ENCODE measurements at regions not wholly inside any gene's neighbourhood (a gene's known extent, or its start where the extent isn't known, plus 50 kb on each side); places are given as distances from the start of the nearest gene placed in this dataset.

DNA sequence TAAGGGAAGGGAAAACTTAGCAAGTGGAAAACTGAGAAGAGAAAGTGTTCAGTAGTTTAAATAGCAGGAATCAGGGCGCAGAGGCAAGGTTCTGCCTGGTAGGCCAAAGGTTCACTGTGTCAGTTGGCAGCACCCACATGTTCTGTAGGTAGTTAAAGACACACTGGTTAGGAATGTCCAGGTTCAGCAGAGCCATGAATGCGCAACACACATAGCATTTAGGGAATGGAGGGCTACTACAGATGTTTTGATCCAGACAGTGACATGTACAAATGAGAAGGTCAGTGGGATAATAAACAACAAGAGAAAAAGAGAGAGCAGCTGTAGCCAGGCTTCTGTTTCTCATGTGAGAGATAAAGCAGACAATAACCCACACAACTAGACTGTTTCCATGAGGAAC lies 56.2 kb upstream of the ARHGAP42 start:
- TF ChIP-seq, protein P1, sequence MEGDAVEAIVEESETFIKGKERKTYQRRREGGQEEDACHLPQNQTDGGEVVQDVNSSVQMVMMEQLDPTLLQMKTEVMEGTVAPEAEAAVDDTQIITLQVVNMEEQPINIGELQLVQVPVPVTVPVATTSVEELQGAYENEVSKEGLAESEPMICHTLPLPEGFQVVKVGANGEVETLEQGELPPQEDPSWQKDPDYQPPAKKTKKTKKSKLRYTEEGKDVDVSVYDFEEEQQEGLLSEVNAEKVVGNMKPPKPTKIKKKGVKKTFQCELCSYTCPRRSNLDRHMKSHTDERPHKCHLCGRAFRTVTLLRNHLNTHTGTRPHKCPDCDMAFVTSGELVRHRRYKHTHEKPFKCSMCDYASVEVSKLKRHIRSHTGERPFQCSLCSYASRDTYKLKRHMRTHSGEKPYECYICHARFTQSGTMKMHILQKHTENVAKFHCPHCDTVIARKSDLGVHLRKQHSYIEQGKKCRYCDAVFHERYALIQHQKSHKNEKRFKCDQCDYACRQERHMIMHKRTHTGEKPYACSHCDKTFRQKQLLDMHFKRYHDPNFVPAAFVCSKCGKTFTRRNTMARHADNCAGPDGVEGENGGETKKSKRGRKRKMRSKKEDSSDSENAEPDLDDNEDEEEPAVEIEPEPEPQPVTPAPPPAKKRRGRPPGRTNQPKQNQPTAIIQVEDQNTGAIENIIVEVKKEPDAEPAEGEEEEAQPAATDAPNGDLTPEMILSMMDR (IDR thresholded peaks at IDR 0.05; ENCODE audit: extremely low read depth, insufficient read depth, missing control alignments): no peak
- in situ Hi-C loops (cut with MboI; ENCODE audit: low pct_unique_long_range_greater_than_20kb, low sequenced_read_pairs, unreplicated experiment): no loop called here
- DNase-seq (ENCODE audit: low spot score): no peak

DNA sequence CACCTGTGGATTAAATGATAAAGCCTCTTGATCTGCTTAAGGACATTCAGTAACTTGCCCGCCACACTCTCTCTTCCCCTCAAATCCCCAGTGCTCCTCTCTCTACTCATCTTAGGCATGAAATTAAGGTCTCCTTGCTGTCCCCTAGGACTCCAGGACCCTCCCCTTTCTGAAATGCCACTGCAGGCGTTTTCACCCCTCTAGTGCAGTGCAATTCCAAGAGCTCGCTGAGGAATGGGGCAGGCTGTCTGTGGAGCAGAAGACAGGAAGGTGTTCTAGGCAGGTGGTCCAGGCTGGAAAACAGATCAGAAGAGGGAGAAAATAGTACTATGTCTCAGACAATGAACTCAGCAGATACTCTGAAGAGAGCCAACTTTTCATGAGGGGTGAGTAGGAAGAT lies 55.8 kb upstream of the ARHGAP42 start:
- TF ChIP-seq, protein P1 (IDR thresholded peaks at IDR 0.05; ENCODE audit: extremely low read depth, insufficient read depth, missing control alignments): no peak
- in situ Hi-C loops (cut with MboI; ENCODE audit: low pct_unique_long_range_greater_than_20kb, low sequenced_read_pairs, unreplicated experiment): no loop called here
- DNase-seq (ENCODE audit: low spot score): no peak

DNA sequence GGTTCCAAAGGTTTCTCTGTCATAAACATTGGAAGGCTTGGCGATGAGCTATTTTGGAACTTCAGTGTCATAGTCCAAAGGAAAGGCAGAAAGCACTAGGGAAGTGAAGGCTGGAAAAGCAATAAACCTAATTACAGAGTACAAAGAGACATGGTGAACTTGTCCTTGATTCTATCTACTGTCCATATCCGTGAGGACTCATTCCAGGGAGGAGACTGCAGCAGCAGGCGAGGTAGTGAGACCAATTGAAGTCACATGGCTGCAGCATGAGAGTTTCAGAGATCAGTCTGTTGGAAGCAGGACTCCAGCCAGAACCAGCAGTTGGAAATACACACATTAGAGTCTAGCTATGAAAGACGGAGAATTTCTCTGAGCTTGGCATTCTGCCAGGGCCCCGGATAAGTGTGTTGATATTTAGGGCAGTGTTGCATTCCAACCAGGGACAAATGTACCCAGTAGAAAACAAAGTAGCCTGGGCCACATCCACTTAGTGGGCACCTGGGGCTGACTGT lies 54.1 kb upstream of the ARHGAP42 start:
- no peak for DNase-seq (ENCODE audit: low spot score)
- in situ Hi-C loops (cut with MboI; ENCODE audit: low pct_unique_long_range_greater_than_20kb, low sequenced_read_pairs, unreplicated experiment): no loop called here
- TF ChIP-seq, protein P1 (IDR thresholded peaks at IDR 0.05; ENCODE audit: extremely low read depth, insufficient read depth, missing control alignments): no peak

DNA sequence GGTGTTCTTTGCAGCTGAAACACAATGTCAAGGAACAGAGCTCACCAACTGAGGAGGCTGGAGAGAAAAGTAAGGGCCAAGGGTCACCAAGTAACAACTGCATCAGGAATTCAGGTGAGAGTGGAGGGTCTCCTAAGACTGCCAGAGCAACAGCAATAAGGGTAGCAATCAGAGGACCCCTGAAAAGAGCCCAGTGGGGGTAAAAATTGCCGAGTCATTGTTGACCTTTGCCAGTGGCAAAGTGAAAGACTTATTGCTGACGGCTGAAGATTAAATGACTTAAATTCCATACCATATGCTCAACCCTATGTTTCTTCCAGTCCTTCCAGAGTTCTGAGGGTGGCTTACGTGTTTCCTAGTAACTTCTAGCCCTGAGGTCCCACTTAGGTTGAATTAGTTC lies 51.9 kb upstream of the ARHGAP42 start:
- in situ Hi-C loops (cut with MboI; ENCODE audit: low pct_unique_long_range_greater_than_20kb, low sequenced_read_pairs, unreplicated experiment): no loop called here
- no peak for DNase-seq (ENCODE audit: low spot score)
- TF ChIP-seq, protein P1 (IDR thresholded peaks at IDR 0.05; ENCODE audit: extremely low read depth, insufficient read depth, missing control alignments): no peak

DNA sequence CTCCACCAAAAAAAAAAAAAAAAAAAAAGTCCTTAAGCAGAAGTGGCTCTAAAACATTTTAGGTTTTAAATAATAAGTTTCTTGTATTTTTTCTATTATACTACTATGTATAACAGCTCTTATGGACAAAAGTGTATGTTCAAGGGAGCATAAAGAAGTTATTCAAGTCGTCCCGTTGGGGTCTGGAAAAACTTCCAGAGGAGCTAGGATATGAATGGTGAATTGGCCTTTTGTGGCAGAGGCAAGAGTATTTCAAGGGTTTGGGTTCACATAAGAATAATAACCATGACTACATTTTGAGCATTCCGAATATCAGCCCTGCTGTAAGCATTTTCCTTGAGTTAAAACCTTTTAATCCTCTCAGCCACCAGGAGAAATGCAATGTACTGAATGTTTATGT lies 50.6 kb upstream of the ARHGAP42 start:
- DNase-seq (ENCODE audit: low spot score): no peak
- in situ Hi-C loops (cut with MboI; ENCODE audit: low pct_unique_long_range_greater_than_20kb, low sequenced_read_pairs, unreplicated experiment): no loop called here
- TF ChIP-seq, protein P1 (IDR thresholded peaks at IDR 0.05; ENCODE audit: extremely low read depth, insufficient read depth, missing control alignments): no peak

Data from GM13977 (cell line).